ENCODE measurements at regions not wholly inside any gene's neighbourhood (a gene's known extent, or its start where the extent isn't known, plus 50 kb on each side); places are given as distances from the start of the nearest gene placed in this dataset.
"Not testable (repeated sequence)": the region's sequence is repeated elsewhere in the genome, so short reads cannot be mapped to it uniquely, and the experiment has no call there.

DNA sequence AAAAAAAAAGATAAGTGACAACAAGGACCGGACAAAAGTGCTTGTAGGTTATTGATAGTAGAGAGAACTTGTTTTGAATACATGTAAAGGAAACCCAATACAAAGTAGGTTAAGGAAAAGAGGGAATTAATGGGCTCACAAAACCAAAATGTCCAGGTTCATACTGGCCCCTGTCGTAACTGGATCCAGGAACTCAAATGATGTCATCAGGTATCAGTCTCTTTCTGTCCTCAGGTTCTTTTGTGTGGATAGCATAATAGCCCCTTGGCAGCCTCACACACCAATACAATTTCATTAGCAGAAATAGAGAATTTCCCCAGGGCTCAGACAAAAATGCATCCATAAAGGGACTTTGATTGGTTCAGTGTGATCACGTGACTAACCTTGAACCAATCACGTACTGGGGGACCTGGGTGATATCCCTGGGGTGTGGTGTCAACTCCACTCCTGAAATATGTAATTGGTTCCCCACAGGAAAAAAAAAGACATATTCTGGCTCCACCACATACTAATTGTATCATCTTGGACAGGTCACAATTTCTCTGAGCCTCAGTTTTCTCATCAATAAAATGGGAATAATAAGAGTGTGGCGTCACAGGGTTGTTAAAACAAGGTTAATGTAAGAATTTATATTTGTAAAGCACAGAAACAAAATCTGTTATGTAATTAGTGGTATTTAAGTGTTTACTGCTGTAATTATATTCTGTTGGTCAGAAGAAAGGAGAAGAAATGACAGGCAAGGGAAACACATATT, 174.8 kb downstream of the PDGFRA start:
- no peak for DNase-seq

DNA sequence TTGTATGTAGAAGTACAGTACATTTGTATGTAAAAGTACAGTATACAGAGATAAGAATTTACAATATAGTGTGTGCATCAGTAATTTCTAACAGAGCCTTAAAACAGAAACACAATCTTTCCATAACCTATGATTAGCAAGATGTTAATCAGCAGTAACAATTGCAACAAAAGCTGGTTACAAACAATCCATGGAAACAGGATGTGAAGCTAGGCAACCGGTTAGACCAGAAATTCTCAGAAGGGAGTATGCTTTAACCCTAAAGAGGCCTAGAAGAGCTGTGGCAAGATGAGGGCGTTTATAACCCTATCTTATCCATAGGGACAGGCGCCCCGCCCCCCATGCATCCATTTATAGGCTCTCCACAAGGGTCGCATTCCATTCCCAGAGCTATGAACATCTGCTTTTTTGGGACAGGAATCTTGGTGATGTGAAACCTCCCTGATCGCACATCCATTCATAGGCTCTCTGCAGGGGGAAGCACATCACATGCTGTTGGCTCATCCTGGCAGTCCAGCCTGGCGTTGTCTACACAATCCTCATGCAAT, 180.3 kb downstream of the PDGFRA start:
- DNase-seq, result not testable (repeated sequence)

GRCh38 chr4:54414545-54414944, 185.5 kb downstream of the PDGFRA start:
- no peak for DNase-seq

GRCh38 chr4:54417476-54417875, 188.4 kb downstream of the PDGFRA start:
- no peak for DNase-seq

GRCh38 chr4:54418468-54418867, 189.4 kb downstream of the PDGFRA start:
- DNase-seq, result no peak

DNA sequence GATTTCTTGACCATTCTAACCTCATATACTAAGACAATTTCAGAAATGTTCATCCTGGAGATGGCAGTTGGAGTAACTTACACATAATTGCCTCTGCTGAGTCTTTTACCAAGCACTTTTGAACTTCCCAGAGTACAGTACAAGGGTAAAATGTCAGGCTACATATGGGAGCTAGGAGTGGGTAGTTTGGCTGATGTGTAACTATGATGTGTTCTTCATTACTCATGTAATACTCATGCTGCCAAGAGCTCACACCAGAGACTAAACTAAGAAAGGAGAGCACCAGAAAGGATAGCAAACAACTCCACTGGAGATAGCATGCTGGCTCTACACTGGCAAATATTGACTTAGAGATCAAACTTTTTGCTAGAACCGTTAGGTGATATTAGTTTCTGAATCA, 194.0 kb downstream of the PDGFRA start:
- DNase-seq, result no peak

- DNase-seq, result no peak
These were observed 198.7 kb downstream of the PDGFRA start for GRCh38 chr4:54427826-54428225.

GRCh38 chr4:54428940-54429339, 199.8 kb downstream of the PDGFRA start:
- no peak for DNase-seq

DNA sequence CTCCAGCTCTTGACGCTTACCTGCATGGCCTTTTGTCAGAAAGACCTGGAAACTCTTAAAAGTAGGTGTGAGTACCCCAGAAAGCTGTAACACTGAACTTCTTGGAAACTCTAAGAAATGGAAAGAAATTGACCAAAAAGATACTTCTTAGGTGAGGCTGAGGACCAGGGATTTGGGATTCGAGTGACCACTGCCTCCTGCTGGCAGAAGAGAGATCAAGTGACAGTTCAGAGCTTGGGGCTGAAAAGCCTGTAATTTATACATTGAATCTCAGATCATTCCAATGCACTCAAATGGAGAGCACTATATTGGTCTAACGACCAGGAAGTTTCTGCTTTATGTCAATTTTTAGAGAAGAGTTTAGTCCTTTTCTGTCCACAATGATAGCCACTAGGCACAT, 204.6 kb downstream of the PDGFRA start:
- DNase-seq, result no peak

DNA sequence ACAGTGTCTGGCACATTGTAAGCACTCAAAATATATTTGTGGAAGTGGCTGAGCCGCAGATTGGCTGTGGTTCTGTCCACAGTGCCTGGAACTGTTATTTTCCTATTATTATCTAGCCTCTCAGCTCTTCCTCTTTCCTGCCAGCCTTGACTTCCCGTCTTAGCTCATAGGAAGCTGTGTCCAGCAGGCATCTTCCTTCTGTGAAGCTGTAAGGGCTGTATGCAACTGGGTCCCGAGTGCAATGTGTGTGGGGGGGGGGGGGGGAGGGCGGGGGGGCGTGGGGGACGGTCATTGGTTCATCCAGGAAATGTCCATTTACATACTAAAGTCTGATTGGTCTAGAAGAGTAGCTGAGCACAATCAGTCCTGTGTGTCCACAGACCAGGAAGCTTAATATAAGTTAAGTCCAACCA, 210.7 kb downstream of the PDGFRA start:
- DNase-seq, result peak; percentile 7 to 10

GRCh38 chr4:54440394-54441136, 211.5 kb downstream of the PDGFRA start:
- DNase-seq, result no peak

GRCh38 chr4:54445866-54446265, 211.9 kb upstream of the KIT start:
- DNase-seq, result no peak

DNA sequence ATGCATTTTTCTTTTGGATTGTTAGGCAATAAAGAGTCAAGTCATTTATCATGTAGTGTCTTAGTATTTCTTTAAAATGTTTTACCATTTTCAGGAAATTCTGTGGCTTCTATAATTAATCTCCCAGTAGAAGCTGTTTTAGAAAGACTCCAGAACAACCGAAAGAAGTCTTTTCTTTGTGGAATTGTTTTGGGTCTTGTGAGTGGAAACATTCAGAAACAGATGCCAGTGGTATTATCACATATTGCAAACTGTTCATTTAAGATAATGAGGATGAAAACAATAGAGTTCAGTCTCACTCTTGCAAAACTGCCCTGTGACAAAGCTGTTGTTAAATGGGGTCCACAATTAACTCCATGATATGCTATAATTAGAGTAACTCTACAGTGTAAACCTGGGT, 211.2 kb upstream of the KIT start:
- no peak for DNase-seq

GRCh38 chr4:54447304-54447703, 210.5 kb upstream of the KIT start:
- DNase-seq, result no peak

DNA sequence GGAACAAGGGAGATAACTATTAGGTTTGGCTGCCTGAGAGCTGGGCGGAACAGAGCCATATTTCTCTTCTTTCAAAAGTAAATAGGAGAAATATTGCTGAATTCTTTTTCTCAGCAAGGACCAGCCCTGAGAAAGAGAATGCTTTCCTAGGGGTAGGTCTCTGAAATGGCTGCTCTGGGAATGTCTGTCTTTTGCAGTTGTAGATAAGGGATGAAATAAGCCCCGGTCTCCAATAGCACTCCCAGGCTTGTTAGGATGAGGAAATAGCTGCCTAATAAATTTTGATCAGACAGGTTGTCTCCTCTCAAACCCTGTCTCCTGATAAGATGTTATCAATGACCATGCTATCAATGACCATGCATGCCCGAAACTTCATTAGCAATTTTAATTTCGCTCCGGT, 207.8 kb upstream of the KIT start:
- DNase-seq, result no peak

- DNase-seq, result not testable (repeated sequence)
These were observed 190.8 kb upstream of the KIT start for GRCh38 chr4:54466960-54467359.

DNA sequence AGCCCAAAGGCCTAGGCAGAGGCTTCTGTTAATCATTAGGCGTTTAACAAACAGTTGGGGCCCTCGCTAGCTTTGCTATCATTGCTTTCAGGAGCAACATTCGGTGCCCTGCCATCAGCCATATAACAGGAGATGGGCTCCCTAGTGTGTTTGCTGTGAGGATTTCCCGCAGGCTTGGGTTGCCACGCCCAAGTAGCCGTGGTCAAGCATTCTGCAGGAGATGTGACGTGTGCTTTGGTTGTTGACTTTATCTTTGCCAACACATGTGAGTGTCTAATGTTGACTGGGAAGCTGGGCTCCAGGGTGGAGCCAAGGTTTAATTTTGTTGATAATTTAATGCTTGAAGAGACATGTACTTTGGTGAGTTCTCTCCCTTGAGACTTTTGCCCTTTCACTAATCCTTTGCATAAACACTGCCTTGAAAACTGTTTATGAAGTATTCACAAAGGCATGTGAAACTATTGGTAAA, 184.6 kb upstream of the KIT start:
- no peak for DNase-seq

- DNase-seq, result no peak
These were observed 184.0 kb upstream of the KIT start for GRCh38 chr4:54473798-54474197.

DNA sequence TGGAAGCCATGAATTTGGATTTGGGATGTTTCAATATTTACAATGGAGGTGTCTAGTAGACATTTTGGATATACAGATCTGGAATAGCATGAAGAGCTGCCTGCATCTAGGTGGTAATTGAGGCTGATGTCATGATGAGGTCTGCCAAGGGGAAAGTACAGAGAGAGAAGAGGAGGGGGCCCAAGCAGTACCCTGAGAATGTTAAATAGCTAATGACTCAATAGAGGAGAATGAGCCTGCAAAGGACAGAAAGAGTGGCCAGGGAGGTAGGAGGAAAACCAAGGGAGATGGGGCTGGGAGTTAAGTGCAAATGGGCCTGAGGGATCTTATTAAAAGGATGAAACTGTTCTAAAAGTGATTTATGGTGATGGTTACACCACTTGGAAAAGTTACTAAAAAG, 182.2 kb upstream of the KIT start:
- DNase-seq, result no peak

DNA sequence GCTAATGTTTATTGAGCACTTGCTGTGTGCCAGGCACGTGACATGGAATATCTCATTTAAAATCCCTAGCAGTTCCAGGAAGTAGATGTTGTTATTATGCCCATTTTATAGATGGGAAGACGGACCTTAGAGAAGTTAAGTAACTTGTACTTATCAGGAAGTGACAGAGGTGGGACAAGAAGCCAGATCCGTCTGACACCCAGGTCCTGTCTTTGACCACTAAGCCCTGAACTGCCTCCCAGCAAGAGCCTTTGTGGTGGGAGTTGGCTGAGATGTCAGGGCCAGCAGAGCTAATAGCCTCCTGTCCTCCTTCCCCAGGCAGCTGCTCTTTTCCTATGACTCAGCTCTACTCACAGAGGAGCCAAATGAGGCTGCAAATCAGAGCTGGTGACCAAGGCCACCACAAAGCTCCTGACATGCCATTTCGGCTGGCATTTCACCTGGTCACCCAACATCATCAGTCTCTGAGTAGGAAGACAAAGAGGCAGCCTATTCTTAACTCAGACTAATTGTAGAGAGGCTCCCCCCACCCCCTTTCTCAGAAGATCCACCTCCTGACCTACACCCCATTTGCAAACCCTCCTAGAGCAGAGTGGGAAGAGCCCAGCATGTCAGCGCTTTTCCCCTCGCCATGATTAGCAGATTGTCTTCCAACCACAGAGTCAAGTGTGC, 175.1 kb upstream of the KIT start:
- DNase-seq, result no peak

DNA sequence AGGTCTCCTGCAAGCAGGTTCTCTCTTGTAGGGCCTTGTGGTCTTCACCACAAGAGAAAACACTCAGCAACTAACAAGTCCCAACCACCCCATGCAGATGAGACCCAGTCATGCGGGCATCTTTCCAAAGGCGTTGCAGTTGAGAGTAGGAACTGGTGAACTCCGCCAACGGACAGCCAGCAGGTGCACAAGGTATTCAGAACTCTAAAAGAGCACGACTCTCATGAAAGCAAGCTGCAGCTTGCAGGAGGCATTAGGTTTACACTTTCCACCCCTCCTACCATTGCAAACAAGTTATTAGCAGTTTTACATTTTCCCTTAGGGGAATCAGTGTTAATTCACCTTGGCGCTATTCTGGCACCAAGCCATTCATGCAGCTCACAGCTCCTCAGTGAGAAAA, 173.4 kb upstream of the KIT start:
- DNase-seq, result no peak

- no peak for DNase-seq
These were observed 170.3 kb upstream of the KIT start for GRCh38 chr4:54487491-54487890.

DNA sequence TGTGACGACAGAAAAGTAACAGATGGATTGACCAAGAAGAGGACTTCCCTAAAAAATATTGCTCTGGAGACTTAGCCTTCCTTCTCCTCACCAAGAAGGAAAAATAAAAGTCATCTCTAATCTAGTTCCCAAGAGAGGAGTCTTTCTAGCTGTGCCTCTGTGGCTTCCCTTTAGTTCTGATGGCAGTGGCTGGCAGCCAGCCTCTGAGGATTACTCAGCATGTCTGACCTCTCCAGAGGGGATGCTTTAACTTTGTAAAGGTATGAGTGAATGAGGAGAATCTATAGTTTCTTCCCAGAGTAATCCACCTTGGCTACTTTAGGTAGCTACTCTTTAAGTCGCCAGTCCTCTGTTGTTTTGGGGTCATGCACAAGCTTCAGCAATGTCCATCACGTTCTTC, 163.9 kb upstream of the KIT start:
- DNase-seq, result no peak

All from right lung (tissue), 2 donors.